Hematopoietic multipotent progenitor cell treated with erythropoietin and hydrocortisone succinate and interleukin-3 and kit ligand, for 6 days (in vitro differentiated cells): ENCODE measurements at regions not wholly inside any gene's neighbourhood (a gene's known extent, or its start where the extent isn't known, plus 50 kb on each side); places are given as distances from the start of the nearest gene placed in this dataset.
A peak's percentile ranks its signal among the peaks of the same experiment; 100 is the strongest.

Experiments used
- DNase-seq: peaks from one replicate; pipeline ENCODE4 v3.0.0-alpha.2; 2015

DNA sequence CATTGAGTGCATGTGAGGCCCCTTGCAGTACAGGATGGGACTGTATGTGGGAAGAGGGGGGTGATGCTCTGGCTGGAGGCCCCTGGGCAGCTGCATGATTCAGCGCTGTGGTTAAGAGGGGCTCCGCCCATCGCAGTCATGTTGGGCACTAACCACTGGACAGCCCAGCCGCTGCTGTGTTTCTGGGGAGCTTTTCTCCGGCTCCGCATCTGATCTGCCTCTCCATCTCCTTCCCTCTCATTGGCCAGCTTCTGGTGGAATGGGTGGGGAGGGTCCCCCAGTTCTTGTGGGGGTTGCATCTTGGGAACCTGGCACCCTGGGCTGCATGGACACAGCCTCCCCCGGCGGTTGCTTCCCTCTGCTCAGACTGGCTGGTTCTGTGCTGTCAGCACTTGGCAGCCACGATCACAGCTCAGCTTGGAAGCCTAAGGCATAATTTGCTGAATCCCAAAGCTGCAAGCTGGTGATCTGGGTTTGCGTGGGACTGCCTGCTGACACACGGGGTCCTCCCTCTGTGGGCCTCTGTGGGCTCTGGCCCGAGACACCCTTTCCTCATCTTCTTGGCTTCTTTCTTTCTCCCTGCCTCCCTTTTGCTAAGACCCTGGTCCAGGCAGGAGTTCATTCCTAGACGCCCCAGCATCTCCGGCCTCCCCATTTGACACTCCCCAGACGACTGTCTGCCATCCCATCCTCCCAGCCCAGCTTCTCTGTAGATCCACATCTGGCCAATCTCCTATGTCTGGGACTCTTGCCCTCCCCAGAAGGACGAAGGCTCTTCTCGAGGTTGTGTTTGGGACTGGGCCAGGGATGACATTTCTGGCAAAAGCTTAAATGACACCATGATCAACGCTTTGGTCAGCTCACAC is 168.3 kb downstream of the SEC14L1 start:
- DNase-seq, result peak; percentile 67

DNA sequence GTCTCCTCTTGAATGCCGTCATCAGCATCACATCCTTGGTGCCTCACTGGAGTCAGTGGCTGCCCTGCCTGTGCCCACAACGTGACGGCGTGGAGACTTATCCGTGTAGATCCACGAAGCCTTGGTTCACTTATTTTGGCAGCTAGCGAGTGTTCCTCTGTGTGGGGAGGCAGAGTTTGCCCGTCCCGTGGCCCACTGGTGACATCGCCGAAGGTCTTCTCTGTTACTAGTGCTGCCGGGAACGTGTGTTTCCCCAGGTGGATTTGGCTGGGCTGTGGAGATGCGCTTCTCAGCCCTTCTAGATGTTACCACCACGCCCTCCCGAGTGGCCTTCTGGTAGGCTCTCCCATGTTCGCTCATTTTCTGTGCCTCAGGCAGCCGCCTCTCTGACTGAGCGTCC is 169.6 kb downstream of the SEC14L1 start:
- DNase-seq, result no peak

DNA sequence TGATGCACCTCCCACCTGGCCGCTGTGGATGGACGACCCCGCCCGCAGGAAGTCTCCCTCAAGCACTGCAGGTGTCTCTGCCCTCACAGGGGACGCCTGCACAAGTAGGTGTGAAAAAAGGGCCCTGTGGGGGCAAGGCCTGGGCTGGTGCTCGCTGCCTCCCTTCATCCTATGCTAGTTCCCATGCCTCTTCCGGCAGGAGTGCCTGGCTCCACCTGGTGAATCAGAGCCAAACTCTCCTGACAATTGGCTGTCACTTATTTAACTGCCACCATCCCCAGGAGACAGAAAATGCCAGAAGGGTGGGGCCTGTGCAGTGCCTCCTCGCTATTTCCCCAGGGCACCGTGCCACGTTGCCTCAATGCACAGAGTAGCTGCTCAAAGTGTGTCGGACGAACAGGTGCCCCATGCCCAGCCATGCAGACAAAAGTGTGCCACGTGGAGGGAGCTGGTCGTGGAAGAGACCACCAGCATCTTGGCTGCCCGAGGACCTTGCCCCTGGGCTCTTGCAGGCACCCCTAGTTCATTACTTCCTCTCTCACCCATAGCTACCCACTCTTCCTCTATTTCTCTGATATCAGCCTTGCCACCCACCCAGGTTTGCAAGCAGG is 170.7 kb downstream of the SEC14L1 start:
- DNase-seq, result no peak

DNA sequence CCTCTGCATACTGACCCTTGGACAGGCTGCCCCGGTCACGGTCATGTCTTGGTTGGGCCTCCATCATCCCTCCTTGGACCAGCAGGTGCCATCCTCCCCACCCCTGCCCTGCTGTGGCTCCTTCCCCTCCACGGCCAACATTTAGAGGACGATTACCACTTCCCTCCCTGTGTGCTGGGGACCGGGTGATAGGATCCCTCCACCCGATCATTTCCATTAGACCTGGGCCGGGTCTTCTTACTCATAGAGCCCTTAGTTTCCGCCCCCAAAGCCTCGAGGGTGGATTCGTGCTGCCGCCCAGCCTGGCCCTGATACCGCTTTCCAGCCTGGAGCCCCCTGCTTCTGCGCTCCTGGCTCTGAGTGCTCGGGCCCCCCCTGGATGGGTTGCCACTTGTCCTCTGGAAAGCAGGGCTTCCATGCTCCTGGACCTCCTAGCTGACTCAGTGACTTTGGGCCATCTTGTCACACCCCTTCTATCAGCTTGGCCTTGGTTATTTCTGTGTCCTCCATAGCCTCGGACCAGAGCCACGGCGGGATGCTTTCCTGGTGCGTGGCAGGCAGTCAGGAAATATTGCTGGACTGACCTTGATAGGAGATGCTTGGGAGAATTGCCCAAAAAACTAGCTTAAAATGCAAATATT is 171.4 kb downstream of the SEC14L1 start:
- no peak for DNase-seq

DNA sequence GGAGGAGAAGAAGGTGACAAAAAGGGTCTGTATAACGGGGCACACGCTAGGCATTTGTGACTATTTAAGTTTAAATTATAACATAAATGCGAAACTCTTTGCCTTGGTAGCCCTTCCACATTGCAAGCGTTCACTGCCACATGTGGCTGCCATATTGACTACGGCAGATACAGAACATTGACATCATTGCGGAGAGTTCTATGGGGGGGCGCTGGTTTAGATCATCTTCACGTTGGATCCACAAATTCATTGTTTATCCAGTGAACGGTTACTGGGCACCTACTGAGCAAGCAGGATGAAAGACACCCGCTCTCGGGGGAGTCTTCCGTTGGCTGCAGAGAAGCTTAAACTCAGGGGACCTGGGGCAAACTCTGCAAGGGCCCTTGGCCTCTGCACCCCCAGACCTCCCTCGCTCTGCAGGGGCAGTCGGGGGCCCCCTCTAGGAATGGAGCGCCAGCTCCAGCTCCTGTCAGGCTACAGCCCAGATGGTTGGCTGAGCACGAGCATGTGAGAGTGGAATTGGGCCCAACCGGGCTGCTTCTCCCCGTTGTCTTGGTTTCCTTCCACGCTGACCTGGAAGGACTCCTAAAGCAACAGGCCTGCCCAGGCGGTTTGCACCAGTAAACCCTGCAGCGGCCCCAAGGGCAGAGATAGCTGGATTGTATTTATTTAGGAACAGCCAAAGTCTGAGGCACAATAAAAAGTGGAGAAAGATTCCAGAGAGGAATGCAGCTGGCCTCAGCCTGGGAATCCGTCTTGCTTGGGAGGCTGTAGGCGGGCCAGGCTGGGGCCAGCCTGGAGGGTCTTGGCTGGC is 172.2 kb downstream of the SEC14L1 start:
- DNase-seq, result no peak

DNA sequence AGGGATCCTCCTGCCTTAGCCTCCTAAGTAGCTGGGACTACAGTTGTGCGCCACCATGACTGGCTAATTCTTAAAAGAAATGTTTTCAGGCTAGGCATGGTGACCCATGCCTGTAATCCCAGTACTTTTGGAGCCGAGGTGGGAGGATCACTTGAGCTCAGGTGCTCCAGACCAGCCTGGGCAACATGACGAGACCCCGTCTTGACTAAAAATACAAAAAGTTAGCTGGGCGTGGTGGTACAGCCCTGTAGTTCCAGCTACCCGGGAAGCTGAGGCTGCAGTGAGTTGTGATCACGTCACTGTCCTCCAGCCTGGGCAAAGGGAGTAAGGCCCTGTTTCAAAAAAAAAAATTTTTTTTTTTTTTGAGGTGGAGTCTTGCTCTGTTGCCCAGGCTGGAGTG is 173.1 kb downstream of the SEC14L1 start:
- DNase-seq, result no peak

DNA sequence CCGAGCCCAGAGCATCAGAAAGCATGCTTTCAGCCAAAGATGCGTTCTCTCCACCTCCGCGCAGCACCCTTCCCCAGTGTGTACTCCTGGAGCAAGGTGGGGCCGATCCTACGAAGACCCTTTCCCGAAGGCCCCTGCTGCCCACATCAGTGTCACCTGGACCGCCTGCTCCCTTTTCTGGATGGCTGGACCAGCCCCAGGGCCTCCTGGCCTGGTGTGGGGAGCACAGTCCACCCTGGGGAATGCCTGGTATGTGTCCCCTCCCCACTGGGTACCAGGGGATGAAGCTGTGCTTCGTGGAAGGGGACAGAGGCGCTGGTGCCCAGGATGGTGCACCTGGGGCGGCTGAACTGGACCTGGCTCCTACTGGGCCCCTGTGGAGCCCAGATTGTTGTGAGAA is 173.8 kb downstream of the SEC14L1 start:
- DNase-seq, result no peak

DNA sequence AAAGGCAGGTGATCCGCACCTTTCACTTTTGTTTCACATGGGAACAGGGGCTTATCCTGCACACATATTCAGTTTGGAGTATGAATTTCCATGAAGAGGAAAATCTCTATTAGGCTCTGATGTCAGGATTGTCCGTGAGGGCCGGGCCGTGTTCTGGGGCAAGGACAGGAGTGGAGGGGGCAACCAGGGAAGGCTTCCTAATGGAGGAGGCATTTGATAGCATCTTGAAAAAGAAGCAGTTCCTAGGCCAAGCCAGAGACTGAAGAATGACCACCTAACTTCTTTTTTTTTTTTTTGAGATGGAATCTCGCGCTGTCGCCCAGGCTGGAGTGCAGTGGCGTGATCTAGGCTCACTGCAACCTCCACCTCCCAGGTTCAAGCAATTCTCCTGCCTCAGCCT is 174.2 kb downstream of the SEC14L1 start:
- DNase-seq, result no peak

DNA sequence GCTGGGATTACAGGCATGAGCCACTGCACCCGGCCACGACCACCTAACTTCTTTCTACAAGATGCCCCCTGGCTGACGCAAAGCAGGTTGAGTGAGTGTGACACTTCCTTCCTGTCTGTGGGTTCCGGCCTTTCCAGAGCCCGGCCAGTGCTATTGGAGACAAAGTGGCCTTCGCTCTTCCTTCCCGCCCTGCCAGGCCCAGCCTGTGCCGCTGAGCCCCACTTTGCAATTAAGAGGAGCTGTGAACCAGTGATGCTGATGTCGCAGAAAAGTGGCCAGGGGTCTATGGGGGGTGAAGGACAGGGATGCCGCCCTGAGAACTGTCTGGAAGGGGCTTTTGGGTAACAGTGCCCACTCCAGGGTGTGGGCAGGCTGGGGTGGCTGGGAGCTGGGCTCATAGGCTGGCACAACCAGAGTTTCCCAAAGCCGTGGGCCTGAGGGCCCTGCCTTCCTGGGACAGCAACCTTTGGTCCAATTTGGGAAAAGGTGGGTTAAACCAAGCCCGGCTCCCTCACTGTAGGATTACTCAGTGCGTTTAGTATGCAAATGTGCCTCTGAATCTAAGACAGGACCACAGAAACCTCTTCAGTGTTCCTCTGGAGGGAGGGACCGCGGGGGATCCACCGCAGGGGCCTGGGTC is 174.9 kb downstream of the SEC14L1 start:
- no peak for DNase-seq

DNA sequence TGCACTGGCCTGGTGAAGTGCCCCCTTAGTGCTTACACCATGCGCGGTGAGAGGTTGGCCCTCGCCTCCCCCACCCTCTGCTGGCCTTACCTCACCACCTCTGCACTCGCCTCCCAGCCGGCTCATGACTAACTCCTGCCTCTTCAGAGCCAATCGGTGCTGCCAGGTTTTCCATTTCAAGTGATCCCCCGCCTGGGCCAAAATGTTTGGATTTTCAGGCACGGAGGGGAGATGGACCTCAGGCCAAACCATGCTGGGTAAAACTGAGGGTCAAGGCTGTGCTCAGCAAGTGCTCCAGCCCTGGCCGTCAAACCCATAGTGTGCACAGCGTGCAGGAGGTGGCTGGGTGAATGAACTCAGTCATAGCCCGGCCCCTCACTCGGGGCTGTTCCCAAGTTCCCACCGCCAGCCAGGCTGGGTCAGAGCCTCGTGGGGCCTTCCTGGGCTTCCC is 175.4 kb downstream of the SEC14L1 start:
- DNase-seq, result no peak

DNA sequence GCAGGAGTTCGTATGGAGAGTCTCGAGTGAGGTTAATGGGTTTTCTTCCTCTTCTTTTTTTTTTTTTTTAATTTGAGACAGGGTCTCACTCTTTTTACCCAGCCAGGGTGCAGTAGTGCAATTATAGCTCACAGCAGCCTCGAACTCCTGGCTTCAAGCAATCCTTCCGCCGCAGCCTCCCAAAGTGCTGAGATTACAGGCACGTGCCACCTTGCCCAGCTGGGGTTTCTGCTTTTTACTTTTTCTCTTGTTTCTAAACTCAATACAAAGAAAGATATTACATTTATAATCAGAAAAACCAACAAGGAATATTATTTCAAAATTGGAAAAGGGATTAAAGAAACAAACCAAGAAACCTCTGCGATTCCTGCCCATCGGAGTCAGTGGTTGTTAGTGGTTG is 175.9 kb downstream of the SEC14L1 start:
- no peak for DNase-seq

DNA sequence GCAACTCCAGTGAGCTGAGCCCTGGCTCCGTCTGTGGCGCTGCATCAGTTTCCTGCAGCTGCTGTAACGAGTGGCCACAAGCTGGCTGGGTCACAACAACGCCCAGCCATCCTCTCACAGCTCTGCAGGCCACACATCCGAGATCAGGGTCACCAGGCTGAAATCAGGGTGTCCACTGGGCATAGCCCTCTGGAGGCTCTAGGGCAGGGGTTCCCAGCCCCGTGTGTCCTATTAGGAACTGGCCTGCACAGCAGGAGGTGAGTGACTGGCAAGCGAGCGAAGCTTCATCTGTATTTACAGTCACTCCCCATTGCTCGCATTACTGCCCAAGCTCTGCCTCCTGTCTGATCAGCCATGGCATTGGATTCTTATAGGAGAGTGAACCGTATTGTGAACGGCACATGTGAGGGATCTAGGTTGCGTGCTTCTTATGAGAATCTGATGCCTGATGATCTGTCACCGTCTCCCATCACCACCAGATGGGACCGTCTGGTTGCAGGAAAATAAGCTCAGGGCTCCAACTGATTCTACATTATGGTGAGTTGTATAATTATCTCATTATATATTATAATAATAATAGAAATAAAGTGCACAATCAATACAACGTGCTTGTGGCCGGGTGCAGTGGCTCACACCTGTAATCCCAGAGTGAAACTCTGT is 176.5 kb downstream of the SEC14L1 start:
- no peak for DNase-seq

DNA sequence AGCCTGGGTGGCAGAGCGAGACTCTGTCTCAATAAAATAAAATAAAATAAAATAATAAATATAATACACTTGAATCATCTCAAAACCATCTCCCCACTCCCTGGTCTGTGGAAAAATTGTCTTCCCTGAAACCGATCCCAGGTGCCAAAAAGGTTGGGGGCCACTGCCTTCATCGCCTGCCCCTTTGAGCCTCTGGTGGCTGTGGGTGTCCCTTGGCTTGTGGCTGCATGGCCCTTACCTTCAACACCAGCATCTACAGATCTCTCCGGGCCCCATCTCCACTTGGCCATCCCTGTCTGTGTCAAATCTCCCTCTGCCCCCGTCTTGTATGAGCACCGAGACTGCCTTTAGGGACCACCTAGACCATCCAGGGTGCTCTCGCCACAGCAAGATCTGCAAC is 177.3 kb downstream of the SEC14L1 start:
- no peak for DNase-seq

DNA sequence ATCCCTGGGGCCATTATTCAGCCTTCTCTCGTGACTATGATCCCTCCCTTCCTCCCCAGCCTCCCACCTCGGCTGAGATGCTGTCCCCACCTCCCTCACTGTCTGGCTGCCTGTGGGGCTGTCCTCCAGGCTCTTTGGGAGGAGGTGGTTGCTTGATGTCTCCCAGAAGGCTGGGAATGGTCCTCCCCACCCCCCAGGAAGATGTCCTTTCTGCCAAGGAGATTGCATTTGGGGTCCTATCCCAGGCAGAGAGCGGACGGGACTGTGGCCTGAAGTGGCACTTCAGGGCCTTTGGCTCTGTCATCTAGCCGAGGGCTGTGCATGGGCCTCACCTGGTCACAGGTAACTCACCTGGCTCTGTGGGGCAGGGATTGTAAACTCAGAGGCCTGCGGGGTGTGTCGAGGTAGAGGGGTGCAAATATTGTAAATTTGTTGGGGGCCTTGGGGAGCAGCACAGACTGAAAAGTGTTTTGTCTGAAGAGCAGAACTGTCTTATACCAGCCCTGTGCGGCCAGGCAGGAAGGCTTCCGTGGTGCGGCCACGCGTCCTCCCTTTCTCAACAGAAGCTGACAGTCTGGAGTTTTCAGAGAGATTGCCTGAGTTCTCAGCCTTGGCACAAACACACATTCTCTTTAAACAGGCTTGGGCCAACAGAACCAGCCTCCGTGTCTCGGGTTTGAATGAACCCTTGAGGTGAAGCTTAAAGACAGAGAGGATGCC is 177.9 kb downstream of the SEC14L1 start:
- peak; percentile 29 for DNase-seq

DNA sequence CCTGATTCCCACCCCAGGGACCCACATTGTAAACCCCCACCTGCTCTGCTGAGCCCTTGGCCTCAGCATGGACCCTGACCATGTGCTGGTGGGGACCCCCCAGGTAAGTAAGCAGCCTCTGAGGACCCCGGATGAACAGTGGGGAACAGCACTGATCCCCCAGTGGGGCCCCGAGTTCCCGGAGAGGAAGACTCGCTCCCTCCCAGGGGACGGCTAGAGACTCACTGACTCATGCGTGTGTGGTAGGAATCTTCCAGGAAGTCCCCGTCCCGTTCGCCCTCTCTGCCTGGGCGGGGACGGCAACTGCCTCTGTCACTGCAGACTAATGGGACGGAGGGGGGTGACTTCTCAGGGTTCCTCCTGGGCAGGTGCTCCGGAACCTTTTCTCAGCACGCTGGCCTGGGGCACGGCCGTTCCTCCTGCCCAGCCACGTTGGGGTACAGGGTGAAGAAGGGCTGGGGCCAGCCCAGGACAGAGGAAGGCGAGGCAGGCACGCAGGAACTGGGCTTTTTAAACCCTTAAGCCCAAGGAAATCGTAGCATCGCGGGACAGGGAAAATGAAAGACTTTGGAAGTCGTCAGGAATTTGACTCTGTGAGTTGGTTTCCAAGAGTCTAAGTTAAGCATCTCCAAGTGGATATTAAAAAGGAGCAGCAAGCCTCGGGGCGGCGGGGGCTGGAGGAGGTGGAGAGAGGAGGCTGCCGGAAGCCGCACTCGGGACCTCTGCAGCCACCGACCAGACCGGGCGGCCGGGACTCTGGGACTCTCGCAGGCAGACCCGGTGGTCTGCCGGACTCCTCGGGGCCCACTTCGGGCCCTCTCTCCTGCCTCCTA is 178.7 kb downstream of the SEC14L1 start:
- DNase-seq, result peak; percentile 76

DNA sequence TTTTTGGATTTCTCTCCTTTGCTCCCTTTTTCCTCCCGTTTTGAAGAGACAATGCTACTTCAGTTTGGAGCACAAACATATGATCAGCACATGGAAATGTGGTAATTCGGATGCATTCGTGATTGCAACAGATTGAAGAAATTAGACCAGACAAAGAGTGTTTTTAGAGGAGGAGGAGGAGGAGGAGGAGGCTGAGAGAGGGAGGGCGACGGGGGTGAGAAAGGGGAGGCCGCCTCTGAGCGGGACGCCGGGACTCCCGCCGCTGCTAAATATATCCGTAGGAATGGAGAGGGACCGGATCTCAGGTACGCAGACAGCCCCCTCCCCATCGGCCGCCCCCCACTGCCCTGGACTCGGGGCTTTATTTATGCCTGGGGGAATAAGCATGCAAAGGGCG is 179.3 kb downstream of the SEC14L1 start:
- no peak for DNase-seq

DNA sequence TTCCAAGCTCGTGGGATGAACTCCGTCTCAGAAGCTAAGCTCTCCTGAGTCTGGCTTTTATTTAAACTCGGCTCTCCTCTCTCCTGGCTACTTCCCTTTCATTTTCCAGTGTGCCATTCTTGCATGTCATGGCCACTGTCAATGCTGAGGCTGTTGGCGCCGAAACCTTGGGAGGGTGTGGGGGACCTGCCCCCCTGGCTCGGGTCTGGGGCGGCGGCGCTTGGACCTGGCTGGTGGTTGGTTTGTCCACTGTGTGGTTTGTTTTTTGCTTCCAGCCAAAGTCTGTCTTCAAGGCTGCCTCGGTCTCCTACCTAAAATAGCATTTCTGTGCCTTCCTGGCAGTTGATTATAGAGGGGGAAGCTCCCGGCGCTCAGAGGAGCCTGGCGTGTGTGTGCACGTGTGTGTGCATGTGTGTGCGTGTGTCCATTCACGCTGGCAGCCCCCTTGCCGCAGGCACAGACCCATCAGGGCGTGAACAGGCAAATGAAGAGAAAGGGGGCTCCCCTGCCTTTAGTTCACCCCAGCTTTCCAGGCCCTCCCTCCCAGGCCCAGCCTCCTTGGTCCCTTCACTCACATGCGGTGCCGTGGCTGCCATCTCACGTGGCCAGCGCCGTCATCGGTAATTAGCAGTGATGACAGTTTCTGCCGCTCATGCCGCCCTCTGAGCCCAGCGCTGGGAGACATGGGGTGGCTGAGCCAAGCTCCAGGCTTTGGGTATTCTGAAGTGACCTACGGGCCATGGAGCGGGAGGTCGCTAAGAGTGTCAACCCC is 179.9 kb downstream of the SEC14L1 start:
- no peak for DNase-seq

DNA sequence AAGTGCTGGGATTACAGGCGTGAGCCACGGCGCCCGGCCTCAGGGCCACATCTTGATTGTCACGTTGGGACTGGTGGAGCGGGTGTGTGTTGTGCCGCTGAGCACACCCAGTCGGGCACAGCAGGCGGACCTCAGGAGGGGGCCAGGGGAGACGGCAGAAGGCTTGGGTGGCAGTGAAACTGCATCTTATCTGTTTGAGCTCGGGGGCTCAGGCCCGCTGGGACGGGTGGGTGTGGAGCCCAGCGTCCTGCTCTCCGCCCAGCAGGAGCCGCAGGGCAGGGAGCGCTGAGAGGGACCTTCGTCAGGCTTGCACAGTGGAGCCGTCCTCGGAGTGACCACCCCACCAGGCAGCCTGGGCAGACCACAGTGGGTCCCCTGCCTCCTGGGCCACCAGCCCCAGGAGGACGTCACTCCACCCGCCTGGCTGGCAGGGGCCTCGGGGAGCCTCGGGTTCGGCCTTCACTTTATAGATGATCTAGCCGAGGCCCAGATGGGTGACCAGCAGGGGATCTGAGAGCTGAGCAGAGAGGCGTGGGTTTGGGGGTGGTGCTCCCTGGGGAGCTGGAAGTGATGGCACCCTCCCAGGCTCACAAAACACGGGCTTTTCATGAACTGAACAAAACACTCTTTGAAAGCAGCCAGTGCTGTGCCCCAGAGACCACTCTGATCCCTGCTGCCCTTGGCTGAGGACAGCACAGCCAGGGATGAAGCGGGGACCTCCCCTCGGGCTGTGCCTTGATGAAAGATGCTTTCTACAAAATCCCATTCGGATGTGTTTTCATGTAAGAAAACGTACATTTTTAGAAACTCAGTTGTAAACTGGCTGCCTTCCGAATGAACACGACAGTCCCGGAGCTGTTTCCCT is 181.1 kb downstream of the SEC14L1 start:
- no peak for DNase-seq
